Neural cell (in vitro differentiated cells): ENCODE measurements at regions not wholly inside any gene's neighbourhood (a gene's known extent, or its start where the extent isn't known, plus 50 kb on each side); places are given as distances from the start of the nearest gene placed in this dataset.

Source experiments
- H2AFZ ChIP-seq: fragments of 200-600, 300-800 bp; sonication (generic), shearing (Covaris generic); 2 replicates; pipeline ENCODE4 v1.6.0; 2014; ENCODE audit warnings: low read depth, mild to moderate bottlenecking, antibody characterized with exemption, low read length, moderate library complexity
- H3F3A ChIP-seq: fragments of 200-600 bp; shearing (Covaris generic); 2 replicates; pipeline ENCODE4 v1.6.1; 2016; ENCODE audit warnings: mild to moderate bottlenecking, moderate library complexity, mixed read lengths, antibody characterized with exemption, low read length; ENCODE audit not compliant: insufficient read depth, poor library complexity, severe bottlenecking
- H3K27ac ChIP-seq: fragments of 200-600, 300-800 bp; sonication (generic), shearing (Covaris generic); 2 replicates; pipeline ENCODE4 v1.5.1; 2014; ENCODE audit warnings: mild to moderate bottlenecking, low read length, moderate library complexity
- H3K27me3 ChIP-seq: fragments of 300-800, 200-600 bp; sonication (generic), shearing (Covaris generic); 2 replicates; pipeline ENCODE4 v1.6.0; 2014; ENCODE audit warnings: mild to moderate bottlenecking, low read depth, low read length, moderate library complexity; ENCODE audit not compliant: insufficient read depth
- H3K36me3 ChIP-seq: fragments of 300-800, 200-600 bp; sonication (generic), shearing (Covaris generic); 2 replicates; pipeline ENCODE4 v1.5.1; 2014; ENCODE audit warnings: mild to moderate bottlenecking, antibody characterized with exemption, low read length, moderate library complexity; ENCODE audit not compliant: insufficient read depth
- H3K4me2 ChIP-seq: fragments of 300-800, 200-600 bp; sonication (generic), shearing (Covaris generic); 2 replicates; pipeline ENCODE4 v1.6.0; 2014; ENCODE audit warnings: mild to moderate bottlenecking, low read length
- H3K4me3 ChIP-seq: fragments of 300-800, 200-600 bp; sonication (generic), shearing (Covaris generic); 2 replicates; pipeline ENCODE4 v1.5.1; 2014; ENCODE audit warnings: mild to moderate bottlenecking, low read length, moderate library complexity
- H3K79me2 ChIP-seq: fragments of 200-600 bp; shearing (Covaris generic); replicated peaks from 2 replicates; pipeline ENCODE4 v1.6.0; 2014; ENCODE audit warnings: mild to moderate bottlenecking, low read length, moderate library complexity; ENCODE audit not compliant: insufficient read depth
- H3K9ac ChIP-seq: fragments of 300-800, 200-600 bp; sonication (generic), shearing (Covaris generic); 2 replicates; pipeline ENCODE4 v1.6.1; 2016; ENCODE audit warnings: mild to moderate bottlenecking, low read length, mixed read lengths
- H3K9me2 ChIP-seq: fragments of 200-600 bp; shearing (Covaris generic); 2 replicates; pipeline ENCODE4 v1.6.1; 2016; ENCODE audit warnings: mild to moderate bottlenecking, low read length, mixed read lengths; ENCODE audit not compliant: insufficient read depth
- H3K9me3 ChIP-seq: fragments of 200-600, 300-800 bp; sonication (generic), shearing (Covaris generic); 2 replicates; pipeline ENCODE4 v1.6.1; 2016; ENCODE audit warnings: mild to moderate bottlenecking, mixed run types, low read length, moderate library complexity, mixed read lengths
- H4K20me1 ChIP-seq: fragments of 200-600 bp; shearing (Covaris generic); 2 replicates; pipeline ENCODE4 v1.6.1; 2016; ENCODE audit warnings: mild to moderate bottlenecking, mixed run types; ENCODE audit not compliant: insufficient read depth
- CTCF ChIP-seq: fragments of 450-650 bp; IDR thresholded peaks from 2 replicates; pipeline ENCODE4 v1.5.1; 2014; ENCODE audit warnings: antibody characterized with exemption, mild to moderate bottlenecking, moderate library complexity; ENCODE audit not compliant: poor library complexity, severe bottlenecking
- EP300 ChIP-seq: fragments of 450-650 bp; conservative IDR thresholded peaks from 2 replicates; pipeline ENCODE4 v1.6.1; 2014; ENCODE audit warnings: antibody characterized with exemption, mild to moderate bottlenecking, moderate library complexity; ENCODE audit not compliant: poor library complexity, severe bottlenecking
- EZH2 ChIP-seq: fragments of 200-600, 300-800 bp; shearing (Covaris generic), sonication (generic); IDR thresholded peaks from 2 replicates; pipeline ENCODE4 v1.6.1; 2014; ENCODE audit warnings: antibody characterized with exemption, low read length, borderline replicate concordance, mild to moderate bottlenecking; ENCODE audit not compliant: insufficient read depth, poor library complexity, severe bottlenecking
- MXI1 ChIP-seq: fragments of 450-650 bp; conservative IDR thresholded peaks from 2 replicates; pipeline ENCODE4 v1.6.1; 2014; ENCODE audit warnings: antibody characterized with exemption, mild to moderate bottlenecking; ENCODE audit not compliant: poor library complexity, severe bottlenecking
- POLR2AphosphoS5 ChIP-seq: IDR thresholded peaks from 2 replicates; pipeline ENCODE4 v1.6.1; 2012
- RAD21 ChIP-seq: fragments of 450-650 bp; conservative IDR thresholded peaks from 2 replicates; pipeline ENCODE4 v1.6.1; 2014; ENCODE audit warnings: antibody characterized with exemption, mild to moderate bottlenecking, moderate library complexity
- REST ChIP-seq: IDR thresholded peaks from 2 replicates; pipeline ENCODE4 v1.6.1; 2012; ENCODE audit warnings: borderline replicate concordance
- SMC3 ChIP-seq: fragments of 450-650 bp; conservative IDR thresholded peaks from 2 replicates; pipeline ENCODE4 v1.6.1; 2014; ENCODE audit warnings: antibody characterized with exemption, mild to moderate bottlenecking, moderate library complexity; ENCODE audit not compliant: poor library complexity
- TAF1 ChIP-seq: IDR thresholded peaks from 2 replicates; pipeline ENCODE4 v1.6.1; 2012; ENCODE audit warnings: low read depth

GRCh38 chr7:131194070-131194865 is 133.4 kb upstream of the MKLN1 start:
- Histone ChIP-seq H3K79me2 (no peaks in the 10 kb centered on the region), H3K36me3 (no peaks in the 10 kb centered on the region), H3K9me3 (no peaks in the 10 kb centered on the region), H3F3A (no peaks in the 10 kb centered on the region), H3K9me2 (no peaks in the 10 kb centered on the region), H3K4me3 (no peak overlapping the region), H3K27ac (no peak overlapping the region), H3K27me3 (no peaks in the 10 kb centered on the region), H3K4me2 (no peak overlapping the region), H4K20me1 (no peaks in the 10 kb centered on the region), H3K9ac (no peak overlapping the region), H2AFZ (no peak overlapping the region)
- TF ChIP-seq RAD21 (no peak), TAF1 (no peak), REST (no peak), SMC3 (no peak), EP300 (no peak), POLR2AphosphoS5 (no peak), MXI1 (no peak), EZH2 (no peak), CTCF (no peak)

- TF ChIP-seq POLR2AphosphoS5 (no peak), SMC3 (no peak), EP300 (no peak), REST (no peak), MXI1 (no peak)
- H3K36me3 ChIP-seq: no peaks in the 10 kb centered on the region
- no peaks in the 10 kb centered on the region for H3F3A ChIP-seq
- H3K9ac ChIP-seq: no peak overlapping the region
- no peak overlapping the region for H3K4me2 ChIP-seq
- H4K20me1 ChIP-seq: no peaks in the 10 kb centered on the region
- no peaks in the 10 kb centered on the region for H3K27me3 ChIP-seq
- H3K9me3 ChIP-seq: no peaks in the 10 kb centered on the region
- H3K4me3 ChIP-seq: no peak overlapping the region
- H2AFZ ChIP-seq: no peak overlapping the region
- no peaks in the 10 kb centered on the region for H3K79me2 ChIP-seq
- H3K27ac ChIP-seq: no peak overlapping the region
- no peaks in the 10 kb centered on the region for H3K9me2 ChIP-seq
Observed at GRCh38 chr7:131196803-131197202, 130.9 kb upstream of the MKLN1 start.
